ENCODE measurements at regions not wholly inside any gene's neighbourhood (a gene's known extent, or its start where the extent isn't known, plus 50 kb on each side); places are given as distances from the start of the nearest gene placed in this dataset.

DNA sequence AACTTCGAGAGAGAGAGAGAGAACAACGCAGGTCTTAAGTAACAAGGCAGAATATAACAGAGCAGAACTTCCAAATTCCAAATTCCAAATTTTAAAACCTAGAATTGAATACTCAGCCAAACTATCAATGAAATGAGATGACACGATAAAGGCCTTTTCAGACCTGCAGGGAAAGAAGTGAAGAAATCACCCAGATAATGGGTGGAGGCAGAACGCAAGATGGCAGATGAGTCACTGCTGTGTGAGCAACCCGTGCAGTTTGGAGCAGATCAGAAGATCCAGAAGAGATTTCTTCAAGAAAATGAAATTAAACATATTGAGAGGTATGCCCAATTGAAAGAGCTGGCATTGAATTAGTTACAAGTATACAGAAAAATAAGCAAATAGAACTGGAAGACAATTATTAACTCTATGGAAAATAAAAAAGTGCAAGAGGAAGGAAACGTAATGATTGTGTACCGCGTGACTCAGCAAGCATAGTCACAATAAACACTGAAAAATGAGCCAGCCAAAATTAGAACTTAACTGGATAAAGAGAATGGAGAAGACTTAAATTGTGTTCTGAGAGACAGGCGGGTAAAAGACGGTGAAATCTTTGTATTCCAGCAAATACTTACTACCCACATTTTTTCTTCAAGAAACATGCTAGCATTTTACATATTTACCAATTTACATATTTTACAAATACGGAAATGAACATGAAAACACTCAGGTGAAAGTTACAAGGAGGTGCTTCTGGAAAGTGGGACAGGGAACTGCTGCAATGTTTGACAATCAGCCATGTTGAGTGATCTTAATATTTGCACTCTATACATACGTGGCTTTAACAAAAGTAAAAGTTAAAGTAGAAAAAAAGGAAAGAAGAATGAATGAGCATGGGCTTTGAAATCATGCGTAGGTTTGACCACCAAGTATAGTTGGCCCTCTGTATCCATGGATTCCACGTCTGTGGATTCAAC, 87.9 kb upstream of the CDYL start:
- no peak for TF ChIP-seq CTCF (IDR thresholded peaks at IDR 0.05; ENCODE audit: unreplicated experiment)
- no peak overlapping the region for H3K27ac Mint-ChIP-seq (ENCODE audit: unreplicated experiment)
- H3K36me3 Mint-ChIP-seq (ENCODE audit: low read depth, unreplicated experiment) = no peaks in the 10 kb centered on the region
- no peaks in the 10 kb centered on the region for H3K4me1 Mint-ChIP-seq (ENCODE audit: unreplicated experiment)
- DNase-seq (ENCODE audit: low spot score) = no peak
- no peaks in the 10 kb centered on the region for H3K9me3 Mint-ChIP-seq (ENCODE audit: unreplicated experiment)
- peaks cover 4% of the 10 kb centered on the region for H3K27me3 Mint-ChIP-seq (ENCODE audit: unreplicated experiment)
- H3K4me3 Mint-ChIP-seq (ENCODE audit: unreplicated experiment) = no peak overlapping the region

- Mint-ChIP-seq H3K9me3 (ENCODE audit: unreplicated experiment) (no peaks in the 10 kb centered on the region), H3K27me3 (ENCODE audit: unreplicated experiment) (peaks cover 4% of the 10 kb centered on the region), H3K4me3 (ENCODE audit: unreplicated experiment) (no peak overlapping the region), H3K27ac (ENCODE audit: unreplicated experiment) (no peak overlapping the region), H3K4me1 (ENCODE audit: unreplicated experiment) (no peaks in the 10 kb centered on the region), H3K36me3 (ENCODE audit: low read depth, unreplicated experiment) (no peaks in the 10 kb centered on the region)
- DNase-seq (ENCODE audit: low spot score) = no peak
- TF ChIP-seq CTCF (IDR thresholded peaks at IDR 0.05; ENCODE audit: unreplicated experiment) = no peak
Observed at GRCh38 chr6:4687656-4687988, 88.6 kb upstream of the CDYL start.

GRCh38 chr6:4682431-4683097, 93.6 kb upstream of the CDYL start:
- H3K36me3 Mint-ChIP-seq (ENCODE audit: low read depth, unreplicated experiment) = no peaks in the 10 kb centered on the region
- H3K27ac Mint-ChIP-seq (ENCODE audit: unreplicated experiment) = no peak overlapping the region
- no peaks in the 10 kb centered on the region for H3K9me3 Mint-ChIP-seq (ENCODE audit: unreplicated experiment)
- no peaks in the 10 kb centered on the region for H3K27me3 Mint-ChIP-seq (ENCODE audit: unreplicated experiment)
- peaks cover 3% of the 10 kb centered on the region for H3K4me1 Mint-ChIP-seq (ENCODE audit: unreplicated experiment)
- H3K4me3 Mint-ChIP-seq (ENCODE audit: unreplicated experiment) = no peak overlapping the region
- DNase-seq (ENCODE audit: low spot score) = no peak
- TF ChIP-seq CTCF (IDR thresholded peaks at IDR 0.05; ENCODE audit: unreplicated experiment) = no peak

DNA sequence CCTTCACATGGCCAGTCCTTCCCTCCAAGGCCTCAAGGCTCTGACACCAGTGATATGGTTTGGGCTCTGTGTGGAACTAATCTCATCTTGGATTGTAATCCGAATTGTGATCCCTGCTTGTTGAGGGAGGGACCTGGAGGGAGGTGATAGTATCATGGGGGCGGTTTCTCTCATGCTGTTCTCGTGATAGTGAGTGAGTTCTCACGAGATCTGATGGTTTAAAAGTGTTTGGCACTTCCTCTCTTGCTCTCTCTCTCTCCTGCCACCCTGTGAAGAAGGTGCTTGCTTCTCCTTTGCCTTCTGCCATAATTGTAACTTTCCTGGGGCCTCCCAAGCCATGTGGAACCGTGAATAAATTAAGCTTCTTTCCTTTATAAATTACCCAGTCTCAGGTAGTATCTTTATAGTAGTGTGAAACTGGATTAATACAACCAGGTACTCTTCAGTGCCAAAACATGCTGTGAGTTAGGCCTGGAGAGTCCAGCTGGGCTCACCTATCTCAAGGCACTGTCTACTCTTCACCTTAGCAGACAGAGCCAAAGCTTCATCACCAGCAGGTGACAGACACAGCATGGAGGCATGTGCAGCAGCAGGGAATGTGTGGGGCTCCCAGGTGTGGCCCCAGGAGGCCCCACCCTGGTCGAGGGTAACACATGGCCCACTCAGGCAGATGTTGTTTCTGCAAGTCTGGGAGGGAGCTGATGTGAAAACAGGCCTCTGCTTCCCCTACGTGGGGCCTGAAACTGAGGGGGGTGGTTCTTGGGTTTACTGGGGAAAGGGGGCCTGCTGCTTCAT, 97.5 kb upstream of the CDYL start:
- Mint-ChIP-seq H3K9me3 (ENCODE audit: unreplicated experiment) (no peaks in the 10 kb centered on the region), H3K36me3 (ENCODE audit: low read depth, unreplicated experiment) (no peaks in the 10 kb centered on the region), H3K4me1 (ENCODE audit: unreplicated experiment) (peaks cover 3% of the 10 kb centered on the region), H3K27me3 (ENCODE audit: unreplicated experiment) (no peaks in the 10 kb centered on the region), H3K27ac (ENCODE audit: unreplicated experiment) (no peak overlapping the region), H3K4me3 (ENCODE audit: unreplicated experiment) (no peak overlapping the region)
- no peak for TF ChIP-seq CTCF (IDR thresholded peaks at IDR 0.05; ENCODE audit: unreplicated experiment)
- DNase-seq (ENCODE audit: low spot score) = no peak

Measured in endothelial cell (in vitro differentiated cells).